HG02798 (cell line): ENCODE measurements at regions not wholly inside any gene's neighbourhood (a gene's known extent, or its start where the extent isn't known, plus 50 kb on each side); places are given as distances from the start of the nearest gene placed in this dataset.
"Not testable (repeated sequence)": the region's sequence is repeated elsewhere in the genome, so short reads cannot be mapped to it uniquely, and the experiment has no call there.

Experiments
- ATAC-seq: cut with Tn5 transposase; IDR thresholded peaks from one replicate; pipeline ENCODE4 v1.9.1; 2021; ENCODE audit warnings: mild to moderate bottlenecking; ENCODE audit not compliant: unreplicated experiment, poor library complexity

GRCh38 chr4:58451707-58452106 lies 1341.5 kb upstream of the IGFBP7 start:
- no peak for ATAC-seq

- ATAC-seq: no peak
Observed at GRCh38 chr4:58435871-58436270, 1325.7 kb upstream of the IGFBP7 start.

- ATAC-seq: no peak
Observed at GRCh38 chr4:58413849-58414248, 1303.7 kb upstream of the IGFBP7 start.

- ATAC-seq: no peak
Observed at GRCh38 chr4:58411904-58412303, 1301.7 kb upstream of the IGFBP7 start.

- ATAC-seq: no peak
Observed at GRCh38 chr4:58406762-58407161, 1296.6 kb upstream of the IGFBP7 start.

- ATAC-seq: no peak
Observed at GRCh38 chr4:58368221-58368620, 1258.0 kb upstream of the IGFBP7 start.

GRCh38 chr4:58360354-58361133 lies 1250.4 kb upstream of the IGFBP7 start:
- no peak for ATAC-seq

GRCh38 chr4:58359590-58359989 lies 1249.4 kb upstream of the IGFBP7 start:
- no peak for ATAC-seq

- ATAC-seq: no peak
Observed at GRCh38 chr4:58357947-58358346, 1247.8 kb upstream of the IGFBP7 start.

GRCh38 chr4:58325070-58325469 lies 1214.9 kb upstream of the IGFBP7 start:
- no peak for ATAC-seq

GRCh38 chr4:58313444-58313843 lies 1203.3 kb upstream of the IGFBP7 start:
- no peak for ATAC-seq

- ATAC-seq: no peak
Observed at GRCh38 chr4:58303456-58303855, 1193.3 kb upstream of the IGFBP7 start.

GRCh38 chr4:58301376-58301999 lies 1191.3 kb upstream of the IGFBP7 start:
- no peak for ATAC-seq

- no peak for ATAC-seq
Observed at GRCh38 chr4:58286335-58286734, 1176.2 kb upstream of the IGFBP7 start.

- ATAC-seq: not testable (repeated sequence)
Observed at GRCh38 chr4:58280928-58281327, 1170.7 kb upstream of the IGFBP7 start.

GRCh38 chr4:58275856-58276255 lies 1165.7 kb upstream of the IGFBP7 start:
- ATAC-seq: no peak

GRCh38 chr4:58274553-58274952 lies 1164.4 kb upstream of the IGFBP7 start:
- no peak for ATAC-seq

GRCh38 chr4:58272311-58272710 lies 1162.1 kb upstream of the IGFBP7 start:
- ATAC-seq: no peak

- ATAC-seq: no peak
Observed at GRCh38 chr4:58265734-58266133, 1155.5 kb upstream of the IGFBP7 start.

GRCh38 chr4:58261526-58261925 lies 1151.3 kb upstream of the IGFBP7 start:
- ATAC-seq: no peak

GRCh38 chr4:58254291-58254690 lies 1144.1 kb upstream of the IGFBP7 start:
- no peak for ATAC-seq

- ATAC-seq: no peak
Observed at GRCh38 chr4:58252656-58253055, 1142.5 kb upstream of the IGFBP7 start.
